ENCODE measurements at regions not wholly inside any gene's neighbourhood (a gene's known extent, or its start where the extent isn't known, plus 50 kb on each side); places are given as distances from the start of the nearest gene placed in this dataset.

DNA sequence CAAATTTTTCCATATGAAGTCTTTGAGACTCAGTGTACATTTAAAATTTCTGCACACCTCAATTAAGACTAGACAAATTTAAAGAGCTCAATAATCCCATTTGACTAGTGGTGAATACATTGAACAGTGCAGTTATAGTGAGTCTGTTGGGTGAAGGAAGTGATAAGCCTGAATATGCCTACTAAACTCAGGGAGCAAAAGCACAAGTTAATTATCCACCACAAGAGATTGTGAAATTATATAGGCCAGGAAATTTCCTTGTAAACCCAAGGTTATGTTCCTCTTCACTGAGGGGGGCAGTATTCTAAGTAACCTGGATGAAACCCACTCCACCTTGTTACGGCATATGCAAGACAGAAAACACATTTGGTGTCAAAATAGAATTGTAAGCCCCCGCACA, 612.9 kb upstream of the DAB2 start:
- TF ChIP-seq EZH2 (IDR thresholded peaks at IDR 0.05; ENCODE audit: borderline replicate concordance, low read length), result no peak
- TF ChIP-seq, protein P1, sequence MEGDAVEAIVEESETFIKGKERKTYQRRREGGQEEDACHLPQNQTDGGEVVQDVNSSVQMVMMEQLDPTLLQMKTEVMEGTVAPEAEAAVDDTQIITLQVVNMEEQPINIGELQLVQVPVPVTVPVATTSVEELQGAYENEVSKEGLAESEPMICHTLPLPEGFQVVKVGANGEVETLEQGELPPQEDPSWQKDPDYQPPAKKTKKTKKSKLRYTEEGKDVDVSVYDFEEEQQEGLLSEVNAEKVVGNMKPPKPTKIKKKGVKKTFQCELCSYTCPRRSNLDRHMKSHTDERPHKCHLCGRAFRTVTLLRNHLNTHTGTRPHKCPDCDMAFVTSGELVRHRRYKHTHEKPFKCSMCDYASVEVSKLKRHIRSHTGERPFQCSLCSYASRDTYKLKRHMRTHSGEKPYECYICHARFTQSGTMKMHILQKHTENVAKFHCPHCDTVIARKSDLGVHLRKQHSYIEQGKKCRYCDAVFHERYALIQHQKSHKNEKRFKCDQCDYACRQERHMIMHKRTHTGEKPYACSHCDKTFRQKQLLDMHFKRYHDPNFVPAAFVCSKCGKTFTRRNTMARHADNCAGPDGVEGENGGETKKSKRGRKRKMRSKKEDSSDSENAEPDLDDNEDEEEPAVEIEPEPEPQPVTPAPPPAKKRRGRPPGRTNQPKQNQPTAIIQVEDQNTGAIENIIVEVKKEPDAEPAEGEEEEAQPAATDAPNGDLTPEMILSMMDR (IDR thresholded peaks at IDR 0.05; ENCODE audit: low read length), result no peak
